IMR-90 (cell line): ENCODE measurements at regions not wholly inside any gene's neighbourhood (a gene's known extent, or its start where the extent isn't known, plus 50 kb on each side); places are given as distances from the start of the nearest gene placed in this dataset.

Experiments used
- BHLHE40 ChIP-seq: fragments of 150-350 bp; IDR thresholded peaks from 2 replicates; pipeline ENCODE4 v1.6.1; 2016; ENCODE audit warnings: mild to moderate bottlenecking, low read depth, low read length
- CEBPB ChIP-seq: IDR thresholded peaks from 2 replicates; pipeline ENCODE4 v1.6.1; 2012; ENCODE audit warnings: low read depth, low read length, improper control_type of control experiment
- FOS ChIP-seq: fragments of 150-350 bp; IDR thresholded peaks from 2 replicates; pipeline ENCODE4 v1.6.1; 2016; ENCODE audit warnings: low read depth, low read length
- MAFK ChIP-seq: IDR thresholded peaks from 2 replicates; pipeline ENCODE4 v1.6.1; 2012; ENCODE audit warnings: low read depth, low read length, improper control_type of control experiment
- MAZ ChIP-seq: IDR thresholded peaks from 2 replicates; pipeline ENCODE4 v1.6.1; 2012; ENCODE audit warnings: low read depth, mild to moderate bottlenecking, low read length, improper control_type of control experiment, moderate library complexity, borderline replicate concordance
- MXI1 ChIP-seq: IDR thresholded peaks from 2 replicates; pipeline ENCODE4 v1.6.1; 2012; ENCODE audit warnings: low read depth, mild to moderate bottlenecking, low read length, moderate library complexity, borderline replicate concordance
- POLR2A ChIP-seq: IDR thresholded peaks from 2 replicates; pipeline ENCODE4 v1.6.1; 2012; ENCODE audit warnings: mild to moderate bottlenecking, low read depth, low read length
- RAD21 ChIP-seq: IDR thresholded peaks from 2 replicates; pipeline ENCODE4 v1.6.1; 2012; ENCODE audit warnings: low read length, improper control_type of control experiment
- RCOR1 ChIP-seq: IDR thresholded peaks from 2 replicates; pipeline ENCODE4 v1.6.1; 2012; ENCODE audit warnings: mild to moderate bottlenecking, low read length, improper control_type of control experiment; ENCODE audit not compliant: insufficient replicate concordance
- RFX5 ChIP-seq: IDR thresholded peaks from 2 replicates; pipeline ENCODE4 v1.8.0; 2012; ENCODE audit warnings: low read depth, mild to moderate bottlenecking, low read length, moderate library complexity
- SMC3 ChIP-seq: fragments of 150-350 bp; IDR thresholded peaks from 2 replicates; pipeline ENCODE4 v1.6.1; 2016; ENCODE audit warnings: low read depth, mild to moderate bottlenecking, antibody characterized with exemption, low read length, moderate library complexity
- TF ChIP-seq, protein P1 (sequence below): conservative IDR thresholded peaks from 2 replicates; pipeline ENCODE4 v1.5.1; 2012; ENCODE audit warnings: mild to moderate bottlenecking, low read depth, low read length, improper control_type of control experiment
- TF ChIP-seq, protein P2 (sequence below): fragments of 150-350 bp; IDR thresholded peaks from 2 replicates; pipeline ENCODE4 v1.6.1; 2017; ENCODE audit warnings: mild to moderate bottlenecking, antibody characterized with exemption, low read length, low read depth
- TF ChIP-seq, protein P3 (sequence below): fragments of 150-350 bp; IDR thresholded peaks from 2 replicates; pipeline ENCODE4 v1.6.1; 2016; ENCODE audit warnings: low read depth, mild to moderate bottlenecking, low read length, moderate library complexity, borderline replicate concordance

DNA sequence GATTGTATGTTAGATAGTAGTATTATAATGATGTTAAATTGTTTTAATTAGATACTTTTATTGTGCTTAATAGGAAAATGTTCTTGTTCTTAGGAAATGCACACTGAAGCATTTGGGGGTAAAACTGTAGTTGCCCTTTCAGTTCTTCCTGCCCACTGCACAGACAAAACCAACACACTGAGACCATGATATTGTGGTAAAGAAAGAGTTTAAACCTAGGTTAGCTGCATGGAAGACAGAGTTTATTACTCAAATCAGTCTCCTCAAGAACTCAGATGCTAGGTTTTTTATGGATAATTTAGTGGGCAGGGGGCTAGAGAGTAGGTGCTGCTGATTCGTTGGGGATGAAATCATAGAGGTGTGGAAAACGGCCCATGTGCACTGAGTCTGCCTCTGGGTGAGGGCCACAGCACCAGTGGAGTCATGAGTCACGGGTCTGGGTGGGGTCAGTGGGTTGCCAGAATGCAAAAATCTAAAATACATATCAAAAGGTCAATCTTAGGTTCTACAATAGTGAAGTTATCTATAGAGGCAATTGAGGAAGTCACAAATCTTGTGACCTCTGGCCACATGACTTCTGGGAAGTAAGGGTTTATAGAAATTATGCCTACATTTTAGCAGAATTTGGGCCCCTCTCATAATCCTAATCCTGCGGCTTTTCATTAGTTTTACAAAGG lies 124.8 kb upstream of the FOXN2 start:
- TF ChIP-seq, protein P1, sequence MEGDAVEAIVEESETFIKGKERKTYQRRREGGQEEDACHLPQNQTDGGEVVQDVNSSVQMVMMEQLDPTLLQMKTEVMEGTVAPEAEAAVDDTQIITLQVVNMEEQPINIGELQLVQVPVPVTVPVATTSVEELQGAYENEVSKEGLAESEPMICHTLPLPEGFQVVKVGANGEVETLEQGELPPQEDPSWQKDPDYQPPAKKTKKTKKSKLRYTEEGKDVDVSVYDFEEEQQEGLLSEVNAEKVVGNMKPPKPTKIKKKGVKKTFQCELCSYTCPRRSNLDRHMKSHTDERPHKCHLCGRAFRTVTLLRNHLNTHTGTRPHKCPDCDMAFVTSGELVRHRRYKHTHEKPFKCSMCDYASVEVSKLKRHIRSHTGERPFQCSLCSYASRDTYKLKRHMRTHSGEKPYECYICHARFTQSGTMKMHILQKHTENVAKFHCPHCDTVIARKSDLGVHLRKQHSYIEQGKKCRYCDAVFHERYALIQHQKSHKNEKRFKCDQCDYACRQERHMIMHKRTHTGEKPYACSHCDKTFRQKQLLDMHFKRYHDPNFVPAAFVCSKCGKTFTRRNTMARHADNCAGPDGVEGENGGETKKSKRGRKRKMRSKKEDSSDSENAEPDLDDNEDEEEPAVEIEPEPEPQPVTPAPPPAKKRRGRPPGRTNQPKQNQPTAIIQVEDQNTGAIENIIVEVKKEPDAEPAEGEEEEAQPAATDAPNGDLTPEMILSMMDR = no peak
- TF ChIP-seq BHLHE40 (no peak), FOS (no peak), RFX5 (no peak), MXI1 (no peak), RAD21 (no peak), SMC3 (no peak), POLR2A (no peak), MAFK (no peak), CEBPB (no peak), RCOR1 (no peak), MAZ (no peak)
- TF ChIP-seq, protein P2, sequence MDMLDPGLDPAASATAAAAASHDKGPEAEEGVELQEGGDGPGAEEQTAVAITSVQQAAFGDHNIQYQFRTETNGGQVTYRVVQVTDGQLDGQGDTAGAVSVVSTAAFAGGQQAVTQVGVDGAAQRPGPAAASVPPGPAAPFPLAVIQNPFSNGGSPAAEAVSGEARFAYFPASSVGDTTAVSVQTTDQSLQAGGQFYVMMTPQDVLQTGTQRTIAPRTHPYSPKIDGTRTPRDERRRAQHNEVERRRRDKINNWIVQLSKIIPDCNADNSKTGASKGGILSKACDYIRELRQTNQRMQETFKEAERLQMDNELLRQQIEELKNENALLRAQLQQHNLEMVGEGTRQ = no peak
- TF ChIP-seq, protein P3, sequence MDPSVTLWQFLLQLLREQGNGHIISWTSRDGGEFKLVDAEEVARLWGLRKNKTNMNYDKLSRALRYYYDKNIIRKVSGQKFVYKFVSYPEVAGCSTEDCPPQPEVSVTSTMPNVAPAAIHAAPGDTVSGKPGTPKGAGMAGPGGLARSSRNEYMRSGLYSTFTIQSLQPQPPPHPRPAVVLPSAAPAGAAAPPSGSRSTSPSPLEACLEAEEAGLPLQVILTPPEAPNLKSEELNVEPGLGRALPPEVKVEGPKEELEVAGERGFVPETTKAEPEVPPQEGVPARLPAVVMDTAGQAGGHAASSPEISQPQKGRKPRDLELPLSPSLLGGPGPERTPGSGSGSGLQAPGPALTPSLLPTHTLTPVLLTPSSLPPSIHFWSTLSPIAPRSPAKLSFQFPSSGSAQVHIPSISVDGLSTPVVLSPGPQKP = no peak
